HUES48 (cell line): ENCODE measurements at regions not wholly inside any gene's neighbourhood (a gene's known extent, or its start where the extent isn't known, plus 50 kb on each side); places are given as distances from the start of the nearest gene placed in this dataset.

Experiments
- H3K27ac ChIP-seq: one replicate; pipeline ENCODE4 v1.7.0; 2013; ENCODE audit warnings: low read depth, low read length, inconsistent platforms
- H3K27me3 ChIP-seq: 2 replicates; pipeline ENCODE4 v1.6.1; 2013; ENCODE audit warnings: mild to moderate bottlenecking, low read length; ENCODE audit not compliant: control insufficient read depth, insufficient read depth
- H3K36me3 ChIP-seq: 2 replicates; pipeline ENCODE4 v1.6.1; 2013; ENCODE audit warnings: low read length; ENCODE audit not compliant: control insufficient read depth, insufficient read depth
- H3K4me1 ChIP-seq: 2 replicates; pipeline ENCODE4 v1.6.1; 2013; ENCODE audit warnings: mild to moderate bottlenecking, low read length; ENCODE audit not compliant: control insufficient read depth, insufficient read depth
- H3K4me3 ChIP-seq: 2 replicates; pipeline ENCODE4 v1.5.1; 2013; ENCODE audit warnings: mild to moderate bottlenecking, low read depth, low read length
- H3K9ac ChIP-seq: 2 replicates; pipeline ENCODE4 v1.6.1; 2013; ENCODE audit warnings: mild to moderate bottlenecking, low read depth, low read length, moderate library complexity
- H3K9me3 ChIP-seq: 2 replicates; pipeline ENCODE4 v1.6.1; 2013; ENCODE audit warnings: low read length; ENCODE audit not compliant: control insufficient read depth, insufficient read depth

- Histone ChIP-seq H3K27ac (no peak overlapping the region), H3K4me1 (peaks cover 5% of the 10 kb centered on the region), H3K27me3 (no peaks in the 10 kb centered on the region), H3K36me3 (no peaks in the 10 kb centered on the region), H3K4me3 (no peak overlapping the region), H3K9me3 (no peaks in the 10 kb centered on the region), H3K9ac (no peak overlapping the region)
These were observed 125.3 kb upstream of the NANOGP8 start for GRCh38 chr15:35210370-35210769.

GRCh38 chr15:35209838-35210237, 124.7 kb upstream of the NANOGP8 start:
- no peaks in the 10 kb centered on the region for H3K36me3 ChIP-seq
- no peak overlapping the region for H3K4me3 ChIP-seq
- no peak overlapping the region for H3K27ac ChIP-seq
- H3K27me3 ChIP-seq = no peaks in the 10 kb centered on the region
- H3K9me3 ChIP-seq = no peaks in the 10 kb centered on the region
- H3K9ac ChIP-seq = no peak overlapping the region
- peaks cover 5% of the 10 kb centered on the region for H3K4me1 ChIP-seq

GRCh38 chr15:35208353-35208752, 123.3 kb upstream of the NANOGP8 start:
- H3K36me3 ChIP-seq = no peaks in the 10 kb centered on the region
- peaks cover 5% of the 10 kb centered on the region for H3K4me1 ChIP-seq
- no peaks in the 10 kb centered on the region for H3K27me3 ChIP-seq
- no peak overlapping the region for H3K27ac ChIP-seq
- H3K4me3 ChIP-seq = no peak overlapping the region
- no peaks in the 10 kb centered on the region for H3K9me3 ChIP-seq
- H3K9ac ChIP-seq = no peak overlapping the region

- H3K27me3 ChIP-seq = no peaks in the 10 kb centered on the region
- no peaks in the 10 kb centered on the region for H3K36me3 ChIP-seq
- H3K4me1 ChIP-seq = no peaks in the 10 kb centered on the region
- no peak overlapping the region for H3K4me3 ChIP-seq
- H3K9me3 ChIP-seq = no peaks in the 10 kb centered on the region
- no peak overlapping the region for H3K9ac ChIP-seq
- H3K27ac ChIP-seq = no peak overlapping the region
These were observed 121.1 kb upstream of the NANOGP8 start for GRCh38 chr15:35206060-35206675.

- H3K9me3 ChIP-seq = no peaks in the 10 kb centered on the region
- no peaks in the 10 kb centered on the region for H3K36me3 ChIP-seq
- no peak overlapping the region for H3K4me3 ChIP-seq
- no peak overlapping the region for H3K9ac ChIP-seq
- no peaks in the 10 kb centered on the region for H3K27me3 ChIP-seq
- H3K4me1 ChIP-seq = peaks cover 19% of the 10 kb centered on the region
- no peak overlapping the region for H3K27ac ChIP-seq
These were observed 113.1 kb upstream of the NANOGP8 start for GRCh38 chr15:35198197-35198596.

- no peak overlapping the region for H3K27ac ChIP-seq
- 0 out of 2 replicates have a peak, but pooled peaks cover 1% of the 10 kb centered on the region for H3K9me3 ChIP-seq
- H3K9ac ChIP-seq = no peak overlapping the region
- H3K27me3 ChIP-seq = no peaks in the 10 kb centered on the region
- peaks cover 19% of the 10 kb centered on the region for H3K4me1 ChIP-seq
- H3K4me3 ChIP-seq = no peak overlapping the region
- no peaks in the 10 kb centered on the region for H3K36me3 ChIP-seq
These were observed 112.7 kb upstream of the NANOGP8 start for GRCh38 chr15:35197754-35198153.

- Histone ChIP-seq H3K4me1 (peaks cover 19% of the 10 kb centered on the region), H3K36me3 (no peaks in the 10 kb centered on the region), H3K27me3 (no peaks in the 10 kb centered on the region), H3K27ac (no peak overlapping the region), H3K4me3 (no peak overlapping the region), H3K9me3 (peaks cover 6% of the 10 kb centered on the region), H3K9ac (no peak overlapping the region)
These were observed 112.2 kb upstream of the NANOGP8 start for GRCh38 chr15:35197306-35197705.

- Histone ChIP-seq H3K9ac (no peak overlapping the region), H3K27me3 (no peaks in the 10 kb centered on the region), H3K27ac (no peak overlapping the region), H3K36me3 (no peaks in the 10 kb centered on the region), H3K9me3 (peaks cover 16% of the 10 kb centered on the region), H3K4me1 (peaks cover 19% of the 10 kb centered on the region), H3K4me3 (no peak overlapping the region)
These were observed 111.2 kb upstream of the NANOGP8 start for GRCh38 chr15:35196273-35196672.

GRCh38 chr15:35195649-35196048, 110.6 kb upstream of the NANOGP8 start:
- Histone ChIP-seq H3K4me1 (peaks cover 19% of the 10 kb centered on the region), H3K36me3 (no peaks in the 10 kb centered on the region)

GRCh38 chr15:35195031-35195430, 109.9 kb upstream of the NANOGP8 start:
- peaks cover 25% of the 10 kb centered on the region for H3K4me1 ChIP-seq
- peaks cover 22% of the 10 kb centered on the region for H3K9me3 ChIP-seq
- no peak overlapping the region for H3K27ac ChIP-seq

More at GRCh38 chr15:35195649-35196048, 110.6 kb upstream of the NANOGP8 start:
- Histone ChIP-seq H3K9me3 (peaks cover 22% of the 10 kb centered on the region), H3K4me3 (no peak overlapping the region), H3K9ac (no peak overlapping the region), H3K27me3 (no peaks in the 10 kb centered on the region), H3K27ac (no peak overlapping the region)

GRCh38 chr15:35194296-35194695, 109.2 kb upstream of the NANOGP8 start:
- H3K9ac ChIP-seq = no peak overlapping the region
- H3K9me3 ChIP-seq = peaks cover 22% of the 10 kb centered on the region
- no peak overlapping the region for H3K27ac ChIP-seq
- peaks cover 32% of the 10 kb centered on the region for H3K4me1 ChIP-seq
- H3K27me3 ChIP-seq = no peaks in the 10 kb centered on the region
- H3K4me3 ChIP-seq = no peak overlapping the region
- no peaks in the 10 kb centered on the region for H3K36me3 ChIP-seq

More at GRCh38 chr15:35195031-35195430, 109.9 kb upstream of the NANOGP8 start:
- no peak overlapping the region for H3K4me3 ChIP-seq
- no peaks in the 10 kb centered on the region for H3K36me3 ChIP-seq
- no peak overlapping the region for H3K9ac ChIP-seq
- no peaks in the 10 kb centered on the region for H3K27me3 ChIP-seq
